H9 (cell line): ENCODE measurements at regions not wholly inside any gene's neighbourhood (a gene's known extent, or its start where the extent isn't known, plus 50 kb on each side); places are given as distances from the start of the nearest gene placed in this dataset.

Experiments
- DNase-seq: peaks from one replicate; pipeline ENCODE4 v3.0.0-alpha.2; 2017
- H2AFZ ChIP-seq: one replicate; pipeline ENCODE4 v1.6.1; 2013; ENCODE audit warnings: mild to moderate bottlenecking, low read length, control low read depth, moderate library complexity
- H2AK5ac ChIP-seq: 2 replicates; pipeline ENCODE4 v1.6.1; 2013; ENCODE audit warnings: low read length, control low read depth, mixed read lengths; ENCODE audit not compliant: insufficient read length
- H2BK120ac ChIP-seq: one replicate; pipeline ENCODE4 v1.6.1; 2013; ENCODE audit warnings: low read depth, mild to moderate bottlenecking, low read length, control low read depth, inconsistent platforms; ENCODE audit not compliant: poor library complexity, severe bottlenecking
- H2BK12ac ChIP-seq: 2 replicates; pipeline ENCODE4 v1.6.1; 2013; ENCODE audit warnings: low read length, control low read depth, mixed read lengths, low read depth; ENCODE audit not compliant: insufficient read length
- H2BK15ac ChIP-seq: 2 replicates; pipeline ENCODE4 v1.6.1; 2013; ENCODE audit warnings: low read depth, low read length, control low read depth
- H2BK20ac ChIP-seq: one replicate; pipeline ENCODE4 v1.6.1; 2013; ENCODE audit warnings: low read depth, mild to moderate bottlenecking, low read length, control low read depth, inconsistent platforms; ENCODE audit not compliant: poor library complexity, severe bottlenecking
- H2BK5ac ChIP-seq: 2 replicates; pipeline ENCODE4 v1.6.1; 2013; ENCODE audit warnings: low read length, control low read depth, mixed read lengths; ENCODE audit not compliant: insufficient read length
- H3K14ac ChIP-seq: 2 replicates; pipeline ENCODE4 v1.6.1; 2013; ENCODE audit warnings: low read length, control low read depth; ENCODE audit not compliant: insufficient read depth
- H3K18ac ChIP-seq: 2 replicates; pipeline ENCODE4 v1.6.1; 2013; ENCODE audit warnings: low read depth, mild to moderate bottlenecking, mixed read lengths, low read length, control low read depth; ENCODE audit not compliant: insufficient read length
- H3K23ac ChIP-seq: 2 replicates; pipeline ENCODE4 v1.6.1; 2013; ENCODE audit warnings: low read length, control low read depth, mixed read lengths, low read depth; ENCODE audit not compliant: insufficient read length
- H3K23me2 ChIP-seq: 2 replicates; pipeline ENCODE4 v1.6.1; 2013; ENCODE audit warnings: low read depth, mild to moderate bottlenecking, mixed read lengths, low read length, control low read depth; ENCODE audit not compliant: insufficient read length, poor library complexity, severe bottlenecking
- H3K27ac ChIP-seq: 2 replicates; pipeline ENCODE4 v1.5.1; 2013; ENCODE audit warnings: low read length, control low read depth, mixed read lengths, low read depth; ENCODE audit not compliant: insufficient read length
- H3K27me3 ChIP-seq: 2 replicates; pipeline ENCODE4 v1.6.1; 2013; ENCODE audit warnings: low read length, control low read depth, inconsistent platforms; ENCODE audit not compliant: insufficient read depth
- H3K4ac ChIP-seq: 2 replicates; pipeline ENCODE4 v1.6.1; 2013; ENCODE audit warnings: low read depth, mild to moderate bottlenecking, control low read depth, inconsistent platforms, low read length, moderate library complexity
- H3K4me1 ChIP-seq: 2 replicates; pipeline ENCODE4 v1.6.1; 2013; ENCODE audit warnings: low read length, control low read depth, inconsistent platforms; ENCODE audit not compliant: insufficient read depth
- H3K4me2 ChIP-seq: 2 replicates; pipeline ENCODE4 v1.6.1; 2013; ENCODE audit warnings: low read length, control low read depth, mixed read lengths; ENCODE audit not compliant: insufficient read length, insufficient read depth
- H3K56ac ChIP-seq: 2 replicates; pipeline ENCODE4 v1.6.1; 2013; ENCODE audit warnings: low read depth, mild to moderate bottlenecking, mixed read lengths, low read length, control low read depth; ENCODE audit not compliant: insufficient read length
- H3K79me1 ChIP-seq: 2 replicates; pipeline ENCODE4 v1.6.1; 2013; ENCODE audit warnings: low read depth, mild to moderate bottlenecking, moderate library complexity, low read length, control low read depth, inconsistent platforms; ENCODE audit not compliant: insufficient read depth, poor library complexity, severe bottlenecking
- H3K79me2 ChIP-seq: 2 replicates; pipeline ENCODE4 v1.6.1; 2013; ENCODE audit warnings: low read length, control low read depth, inconsistent platforms; ENCODE audit not compliant: insufficient read depth
- H3K9ac ChIP-seq: 2 replicates; pipeline ENCODE4 v1.6.1; 2013; ENCODE audit warnings: low read length, control low read depth, mixed read lengths; ENCODE audit not compliant: insufficient read length; ENCODE audit errors: extremely low read depth
- H3K9me3 ChIP-seq: one replicate; pipeline ENCODE4 v1.6.1; 2013; ENCODE audit warnings: low read depth, low read length, inconsistent platforms; ENCODE audit not compliant: control insufficient read depth
- H3T11ph ChIP-seq: one replicate; pipeline ENCODE4 v1.6.1; 2013; ENCODE audit warnings: mild to moderate bottlenecking, low read length, control low read depth, inconsistent platforms
- H4K20me1 ChIP-seq: one replicate; pipeline ENCODE4 v1.6.1; 2013; ENCODE audit not compliant: control insufficient read depth, insufficient read length, insufficient read depth
- H4K5ac ChIP-seq: 2 replicates; pipeline ENCODE4 v1.6.1; 2013; ENCODE audit warnings: low read depth, mild to moderate bottlenecking, mixed read lengths, low read length, control low read depth; ENCODE audit not compliant: insufficient read length
- H4K8ac ChIP-seq: replicated peaks from 2 replicates; pipeline ENCODE4 v1.6.1; 2013; ENCODE audit warnings: low read length, control low read depth, mixed read lengths, low read depth; ENCODE audit not compliant: insufficient read length
- H4K91ac ChIP-seq: 2 replicates; pipeline ENCODE4 v1.6.1; 2013; ENCODE audit warnings: low read depth, mild to moderate bottlenecking, moderate library complexity, mixed read lengths, low read length, control low read depth; ENCODE audit not compliant: insufficient read length
- H3K27ac Mint-ChIP-seq, 3 experiments: 2 replicates in 2 of 3; 3 replicates in 1 of 3; pipeline ENCODE4 v1.8.0; 2020 to 2021; ENCODE audit warnings: mixed read lengths in 3 of 3, mild to moderate bottlenecking in 1 of 3, moderate library complexity in 1 of 3
- H3K27me3 Mint-ChIP-seq: 2 replicates; pipeline ENCODE4 v1.8.0; 2021; ENCODE audit warnings: low read depth, mild to moderate bottlenecking, moderate library complexity, mixed read lengths
- H3K36me3 Mint-ChIP-seq, 3 experiments: 2 replicates in 2 of 3; 3 replicates in 1 of 3; pipeline ENCODE4 v1.8.0; 2020 to 2021; ENCODE audit warnings: low read depth in 3 of 3, mixed read lengths in 3 of 3; ENCODE audit not compliant: insufficient read depth in 1 of 3
- H3K4me1 Mint-ChIP-seq, 2 experiments: 2 replicates each; pipeline ENCODE4 v1.8.0; 2020; ENCODE audit warnings: mixed read lengths in 2 of 2
- H3K4me3 Mint-ChIP-seq, 2 experiments: 2 replicates in 1 of 2; 3 replicates in 1 of 2; pipeline ENCODE4 v1.8.0; 2020 to 2021; ENCODE audit warnings: mild to moderate bottlenecking in 2 of 2, mixed read lengths in 2 of 2, moderate library complexity in 1 of 2
- H3K9me3 Mint-ChIP-seq, 2 experiments: 2 replicates in 1 of 2; 3 replicates in 1 of 2; pipeline ENCODE4 v1.8.0; 2020; ENCODE audit warnings: mild to moderate bottlenecking in 2 of 2, mixed read lengths in 2 of 2, moderate library complexity in 1 of 2
- WGBS: extraction: QIAGEN DNeasy Blood & Tissue Kit; methylation state at CpG from one replicate; pipeline ENCODE4 v1.1.7; 2013; ENCODE audit warnings: missing lambda C conversion rate, low lambda C conversion rate, mixed read lengths; ENCODE audit not compliant: insufficient read length; ENCODE audit errors: extremely low coverage; 5-methylcytosine and 5-hydroxymethylcytosine counted together
- TF ChIP-seq, protein P1 (sequence below): fragments of 200-600 bp; sonication (generic); conservative IDR thresholded peaks from 3 replicates; pipeline ENCODE4 v1.8.0; 2021; ENCODE audit warnings: antibody characterized with exemption, mild to moderate bottlenecking

DNA sequence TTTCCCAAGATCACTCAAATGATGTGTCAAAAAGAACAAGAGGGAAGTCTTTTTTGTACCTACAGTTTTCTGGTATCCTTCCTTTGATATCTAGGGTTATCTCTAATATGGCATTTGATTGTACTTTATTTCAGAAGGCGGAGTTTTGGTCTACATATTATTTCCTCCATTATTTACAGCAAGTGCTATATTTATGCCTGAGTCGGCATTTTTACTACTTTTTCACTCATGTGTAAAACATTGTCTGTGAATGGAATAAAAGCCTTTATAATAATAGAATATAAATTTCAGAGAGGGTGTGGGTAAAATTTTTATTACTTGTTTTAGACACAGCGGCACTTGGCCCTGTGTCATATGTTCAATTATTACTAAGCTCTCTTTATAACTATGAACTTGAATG lies 398.4 kb downstream of the BCKDHB start:
- H2BK12ac ChIP-seq, result no peak overlapping the region
- H3K4me1 Mint-ChIP-seq, result peaks cover 6 to 7% of the 10 kb centered on the region in 2 experiments
- H3K4me1 ChIP-seq, result no peaks in the 10 kb centered on the region
- no peak overlapping the region for H3K18ac ChIP-seq
- H4K91ac ChIP-seq, result no peak overlapping the region
- no peak overlapping the region for H3K9ac ChIP-seq
- no peak overlapping the region for H3K27ac Mint-ChIP-seq
- H3K23me2 ChIP-seq, result no peaks in the 10 kb centered on the region
- H3K4me2 ChIP-seq, result no peak overlapping the region
- no peaks in the 10 kb centered on the region for H3K27me3 ChIP-seq
- H2BK15ac ChIP-seq, result no peak overlapping the region
- no peak overlapping the region for H3K4me3 Mint-ChIP-seq
- no peak overlapping the region for H2AFZ ChIP-seq
- H2BK20ac ChIP-seq, result no peak overlapping the region
- H3K4ac ChIP-seq, result no peak overlapping the region
- no peak overlapping the region for H3K27ac ChIP-seq
- DNase-seq, result no peak
- no peaks in the 10 kb centered on the region for H3K79me2 ChIP-seq
- no CpG with 5 or more reads among the region's 3 CpGs for WGBS
- H3T11ph ChIP-seq, result no peak overlapping the region
- no peak overlapping the region for H4K5ac ChIP-seq
- no peaks in the 10 kb centered on the region for H4K20me1 ChIP-seq
- no peak overlapping the region for H2BK5ac ChIP-seq
- H3K79me1 ChIP-seq, result no peaks in the 10 kb centered on the region
- H3K56ac ChIP-seq, result no peak overlapping the region
- no peaks in the 10 kb centered on the region for H3K27me3 Mint-ChIP-seq
- H3K9me3 Mint-ChIP-seq, result no peaks in the 10 kb centered on the region
- H3K36me3 Mint-ChIP-seq, result no peaks in the 10 kb centered on the region
- no peak overlapping the region for H3K23ac ChIP-seq
- no peaks in the 10 kb centered on the region for H3K9me3 ChIP-seq
- H2BK120ac ChIP-seq, result no peak overlapping the region
- no peak overlapping the region for H2AK5ac ChIP-seq
- no peak overlapping the region for H3K14ac ChIP-seq
- H4K8ac ChIP-seq, result no peak overlapping the region
- TF ChIP-seq, protein P1, sequence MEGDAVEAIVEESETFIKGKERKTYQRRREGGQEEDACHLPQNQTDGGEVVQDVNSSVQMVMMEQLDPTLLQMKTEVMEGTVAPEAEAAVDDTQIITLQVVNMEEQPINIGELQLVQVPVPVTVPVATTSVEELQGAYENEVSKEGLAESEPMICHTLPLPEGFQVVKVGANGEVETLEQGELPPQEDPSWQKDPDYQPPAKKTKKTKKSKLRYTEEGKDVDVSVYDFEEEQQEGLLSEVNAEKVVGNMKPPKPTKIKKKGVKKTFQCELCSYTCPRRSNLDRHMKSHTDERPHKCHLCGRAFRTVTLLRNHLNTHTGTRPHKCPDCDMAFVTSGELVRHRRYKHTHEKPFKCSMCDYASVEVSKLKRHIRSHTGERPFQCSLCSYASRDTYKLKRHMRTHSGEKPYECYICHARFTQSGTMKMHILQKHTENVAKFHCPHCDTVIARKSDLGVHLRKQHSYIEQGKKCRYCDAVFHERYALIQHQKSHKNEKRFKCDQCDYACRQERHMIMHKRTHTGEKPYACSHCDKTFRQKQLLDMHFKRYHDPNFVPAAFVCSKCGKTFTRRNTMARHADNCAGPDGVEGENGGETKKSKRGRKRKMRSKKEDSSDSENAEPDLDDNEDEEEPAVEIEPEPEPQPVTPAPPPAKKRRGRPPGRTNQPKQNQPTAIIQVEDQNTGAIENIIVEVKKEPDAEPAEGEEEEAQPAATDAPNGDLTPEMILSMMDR, result no peak
